ENCODE measurements at regions not wholly inside any gene's neighbourhood (a gene's known extent, or its start where the extent isn't known, plus 50 kb on each side); places are given as distances from the start of the nearest gene placed in this dataset.
"Not testable (repeated sequence)": the region's sequence is repeated elsewhere in the genome, so short reads cannot be mapped to it uniquely, and the experiment has no call there.

DNA sequence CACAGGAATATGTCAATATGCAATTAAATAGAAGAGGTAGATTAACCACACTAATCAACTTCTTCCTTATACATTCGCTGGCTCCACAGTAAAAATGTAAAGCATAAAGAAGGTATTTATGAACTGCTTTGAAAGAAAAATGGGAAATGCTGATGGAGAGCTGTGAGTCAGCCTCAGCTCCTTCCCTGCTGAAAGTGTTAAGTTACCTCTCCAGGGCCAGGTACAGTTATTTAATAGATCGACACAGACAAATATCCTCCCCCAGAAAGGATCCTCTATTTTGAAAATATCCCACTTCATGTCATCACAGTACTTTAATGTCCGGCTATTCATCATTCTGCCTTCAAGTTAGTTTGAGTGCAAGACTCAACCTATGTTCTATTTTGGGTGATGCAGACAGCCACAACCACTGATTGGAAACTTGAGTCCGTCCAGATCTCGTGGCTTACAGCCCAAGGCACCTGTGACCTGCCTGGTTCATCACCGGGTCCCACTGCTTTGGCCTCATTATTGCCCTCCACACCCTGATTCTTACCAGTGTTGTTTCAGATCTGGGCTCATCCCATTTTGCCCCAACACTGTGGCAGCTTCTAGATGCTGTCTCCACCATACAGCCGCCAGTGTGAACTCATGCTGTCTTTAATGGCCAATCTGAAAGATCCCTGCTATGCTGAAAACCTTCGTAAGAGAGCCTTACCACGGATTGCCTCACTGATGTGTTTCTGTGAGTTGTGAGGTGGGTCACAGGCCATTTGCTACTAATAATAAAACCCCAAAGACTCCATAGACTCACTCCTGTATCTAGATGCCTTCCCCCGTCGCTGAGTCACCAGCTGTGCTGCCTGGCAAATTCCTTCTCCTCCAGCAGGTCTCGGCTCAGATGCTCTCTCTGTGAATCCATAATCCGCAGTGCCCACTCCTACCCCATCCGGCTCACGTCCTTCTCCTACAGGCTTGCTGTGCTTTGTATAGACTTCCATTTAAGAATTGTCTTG lies 56.2 kb upstream of the DDAH1 start:
- ATAC-seq = peak; percentile 92

DNA sequence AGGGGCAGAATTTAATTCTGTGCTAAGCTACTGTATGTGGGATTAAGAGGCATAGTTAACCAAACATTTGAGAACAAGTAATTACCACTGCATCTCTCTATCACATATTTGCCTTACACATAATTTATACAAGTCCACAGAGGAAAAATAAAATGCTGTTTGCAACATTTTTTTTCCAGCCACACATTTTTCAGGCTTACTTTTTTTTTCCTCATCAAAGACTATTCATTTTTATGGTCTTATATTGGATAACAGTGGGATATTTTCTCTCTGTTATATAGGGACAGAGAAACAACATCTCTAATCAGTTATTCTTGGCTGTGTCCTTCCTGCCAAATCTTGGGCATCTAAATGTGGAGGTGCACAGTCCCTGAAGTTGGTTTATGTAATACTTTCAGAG lies 57.5 kb upstream of the DDAH1 start:
- not testable (repeated sequence) for ATAC-seq

DNA sequence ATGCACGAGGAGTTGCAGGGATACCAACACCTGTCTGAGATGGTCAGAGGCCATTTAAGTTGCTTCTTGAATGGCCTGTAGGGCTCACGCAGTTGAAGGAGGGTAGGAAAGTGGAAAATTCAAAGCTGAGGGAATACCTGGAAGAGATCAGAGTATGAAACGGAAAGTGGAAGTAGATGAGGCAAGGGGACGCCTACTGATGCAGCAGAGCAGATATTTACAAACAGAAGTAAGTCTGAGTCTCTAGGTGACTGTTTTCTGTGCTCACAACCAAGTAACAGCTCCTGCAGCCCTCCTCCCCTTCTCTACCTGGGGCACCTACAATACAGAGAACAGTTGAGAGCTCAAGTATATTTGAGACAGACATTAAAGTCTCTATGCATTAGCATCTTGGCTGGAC lies 57.5 kb upstream of the CCN1 start:
- ATAC-seq = not testable (repeated sequence)

DNA sequence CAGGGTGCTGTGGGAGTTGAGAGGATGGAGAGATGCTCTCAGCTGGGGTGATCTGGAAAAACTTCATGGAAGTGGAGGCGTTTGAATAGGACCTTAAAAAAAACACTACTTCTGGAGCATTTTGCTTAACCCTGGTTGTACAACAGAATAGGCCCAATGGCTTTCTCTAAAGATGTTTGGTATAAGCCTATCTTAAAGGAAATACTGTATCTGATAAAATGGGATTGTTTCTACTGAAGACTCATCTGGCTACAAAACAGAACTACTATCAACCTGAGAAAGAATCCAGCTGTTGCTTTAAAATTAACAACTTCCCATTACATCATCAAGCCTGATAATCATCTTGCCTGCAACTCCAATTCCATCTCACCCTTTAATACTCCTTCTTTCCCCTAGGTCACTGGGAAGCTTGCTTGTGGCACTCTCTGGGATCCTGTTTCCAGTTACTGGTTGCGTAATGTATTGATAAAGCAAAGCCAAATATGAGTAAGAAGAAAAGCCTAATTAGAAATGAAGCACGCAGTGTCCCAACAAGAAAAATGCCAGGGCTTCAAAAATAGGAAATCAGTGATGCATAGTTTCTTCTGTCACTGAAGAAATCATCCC lies 56.2 kb upstream of the CCN1 start:
- ATAC-seq = not testable (repeated sequence)

DNA sequence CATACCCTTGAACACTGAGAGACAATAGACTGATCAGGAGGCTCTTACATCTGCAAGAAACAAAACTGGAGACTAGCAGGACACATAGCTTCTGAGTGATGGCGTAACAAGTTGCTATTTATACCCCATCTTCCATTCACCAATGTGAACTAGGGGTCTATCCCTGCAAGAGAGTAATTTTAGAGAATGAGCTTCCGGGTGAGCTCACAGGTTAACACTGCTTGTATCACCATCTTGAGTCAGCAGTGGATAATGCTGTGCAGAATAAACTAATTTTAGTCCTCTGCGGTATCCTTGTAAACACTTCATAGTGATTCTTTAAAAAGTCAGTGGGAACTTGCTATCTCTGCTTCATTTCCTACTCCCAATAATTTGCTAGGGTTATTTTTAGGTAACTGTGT lies 55.0 kb upstream of the CCN1 start:
- ATAC-seq = peak; percentile 40

DNA sequence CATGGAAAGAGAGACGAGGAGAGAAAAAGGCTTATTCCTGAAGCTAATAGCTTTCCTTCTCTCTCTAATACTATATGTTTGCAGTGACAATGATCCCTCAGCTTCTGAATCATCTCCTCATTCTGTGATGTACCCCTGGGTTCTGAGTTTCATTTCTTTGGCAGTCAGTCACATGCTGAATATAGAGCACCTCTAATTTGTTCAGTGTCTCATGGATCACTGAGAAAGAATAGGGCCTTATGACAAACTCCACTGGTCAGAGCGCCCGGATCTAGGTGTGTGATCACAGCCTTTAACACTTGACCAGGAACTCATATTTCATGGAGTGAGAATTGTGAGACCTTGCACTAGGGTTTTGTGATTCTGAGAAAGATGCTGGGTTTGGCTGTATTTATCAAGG lies 54.3 kb upstream of the CCN1 start:
- ATAC-seq = peak; percentile 3

DNA sequence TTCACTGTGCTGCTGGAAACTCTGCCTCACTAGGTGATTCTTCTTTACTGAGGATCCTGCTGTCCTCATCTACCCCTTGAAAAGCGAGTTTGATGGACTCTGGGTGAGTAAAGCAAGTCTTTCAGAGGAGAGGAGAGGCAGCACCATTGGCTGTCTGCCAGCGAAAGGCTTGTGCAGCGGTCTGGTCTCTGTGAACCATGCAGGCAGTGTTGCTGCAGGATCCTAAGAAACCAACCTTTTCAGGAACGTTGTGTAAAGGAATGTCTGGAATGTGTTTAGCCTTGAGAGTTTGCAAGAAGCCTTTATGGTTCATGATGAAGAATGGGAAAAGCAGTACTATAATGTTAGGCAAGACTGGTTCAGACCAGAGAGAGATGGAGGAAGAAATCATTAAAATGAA lies 53.4 kb upstream of the CCN1 start:
- peak; percentile 32; the same call in 1 of the 2 replicates for TF ChIP-seq ISL1 (CRISPR knock-in tag; IDR thresholded peaks at IDR 0.05)
- peak; percentile 84 for ATAC-seq

All from SK-N-SH treated with all-trans-retinoic acid at 6 μM for 48 hours (cell line).